CD4-positive, alpha-beta memory T cell (primary cell): ENCODE measurements at regions not wholly inside any gene's neighbourhood (a gene's known extent, or its start where the extent isn't known, plus 50 kb on each side); places are given as distances from the start of the nearest gene placed in this dataset.

Source experiments
- CTCF ChIA-PET: fragments of 350-600 bp; sonication (Branson Sonifier 250); formaldehyde crosslinking; loops from one replicate; lab custom pipeline; 2021; ENCODE audit warnings: inconsistent platforms; ENCODE audit not compliant: partially characterized antibody; lab: Charles Lee
- POLR2A ChIA-PET: fragments of 350-600 bp; sonication (Branson Sonifier 250); formaldehyde crosslinking; loops from one replicate; lab custom pipeline; 2021; ENCODE audit not compliant: partially characterized antibody; lab: Charles Lee
- DNase-seq, 5 donors: peaks; one replicate each; pipeline versions ENCODE4 v3.0.0 to v3.0.0-alpha.2; 2020 to 2022; ENCODE audit warnings: mixed read lengths in 1 of 5
- H3K27ac ChIP-seq: one replicate; pipeline ENCODE4 v1.7.0; 2013; ENCODE audit warnings: low read depth, low read length
- H3K27me3 ChIP-seq: 2 replicates; pipeline ENCODE4 v1.7.0; 2013; ENCODE audit warnings: mild to moderate bottlenecking, low read length, moderate library complexity; ENCODE audit not compliant: insufficient read depth
- H3K36me3 ChIP-seq: 2 replicates; pipeline ENCODE4 v1.7.0; 2013; ENCODE audit warnings: mild to moderate bottlenecking, low read length, moderate library complexity; ENCODE audit not compliant: insufficient read depth
- H3K4me1 ChIP-seq: 2 replicates; pipeline ENCODE4 v1.7.0; 2013; ENCODE audit warnings: mild to moderate bottlenecking, low read length, moderate library complexity; ENCODE audit not compliant: insufficient read depth
- H3K4me3 ChIP-seq, 2 donors: one replicate each; pipeline ENCODE4 v1.7.0; 2013; ENCODE audit warnings: low read length in 2 of 2, mild to moderate bottlenecking in 1 of 2
- H3K9me3 ChIP-seq, 2 donors: one replicate each; pipeline ENCODE4 v1.7.0; 2013; ENCODE audit warnings: low read length in 2 of 2, control low read depth in 1 of 2; ENCODE audit not compliant: control insufficient read depth in 1 of 2
- H3K27ac Mint-ChIP-seq, 7 donors: one replicate each; pipeline ENCODE4 v1.8.0; 2020 to 2021; ENCODE audit warnings: mixed read lengths in 7 of 7, mild to moderate bottlenecking in 6 of 7, inconsistent platforms in 3 of 7, moderate library complexity in 3 of 7
- H3K27me3 Mint-ChIP-seq, 2 donors: one replicate each; pipeline ENCODE4 v1.8.0; 2020 to 2021; ENCODE audit warnings: mixed read lengths in 2 of 2
- H3K36me3 Mint-ChIP-seq, 2 donors: one replicate each; pipeline ENCODE4 v1.8.0; 2020 to 2021; ENCODE audit warnings: mixed read lengths in 2 of 2, inconsistent platforms in 1 of 2, mild to moderate bottlenecking in 1 of 2
- H3K4me1 Mint-ChIP-seq, 4 donors: one replicate each; pipeline ENCODE4 v1.8.0; 2020 to 2021; ENCODE audit warnings: mixed read lengths in 4 of 4, mild to moderate bottlenecking in 1 of 4
- H3K4me3 Mint-ChIP-seq, 8 donors: one replicate each; pipeline ENCODE4 v1.8.0; 2020 to 2021; ENCODE audit warnings: mixed read lengths in 8 of 8, mild to moderate bottlenecking in 7 of 8, moderate library complexity in 6 of 8, inconsistent platforms in 3 of 8
- H3K9me3 Mint-ChIP-seq, 8 donors: one replicate each; pipeline ENCODE4 v1.8.0; 2020 to 2021; ENCODE audit warnings: mixed read lengths in 8 of 8, mild to moderate bottlenecking in 5 of 8, inconsistent platforms in 3 of 8, moderate library complexity in 1 of 8
- intact Hi-C: fragments of 100-400 bp; cut with micrococcal nuclease; formaldehyde crosslinking; loops from one replicate; pipeline ENCODE4 v1.15.1; 2023

- H3K27ac Mint-ChIP-seq = no peak overlapping the region
- ChIA-PET CTCF (no interaction called here), POLR2A (no interaction called here)
- Histone ChIP-seq H3K9me3 (no peaks in the 10 kb centered on the region), H3K27ac (no peak overlapping the region), H3K27me3 (no peaks in the 10 kb centered on the region), H3K4me1 (no peaks in the 10 kb centered on the region), H3K4me3 (no peak overlapping the region), H3K36me3 (no peaks in the 10 kb centered on the region)
- no peaks in the 10 kb centered on the region for H3K27me3 Mint-ChIP-seq
- peaks cover 0 to 5% (median 2%) of the 10 kb centered on the region in 8 donors for H3K9me3 Mint-ChIP-seq
- no peaks in the 10 kb centered on the region for H3K4me1 Mint-ChIP-seq
- no peak for DNase-seq
- intact Hi-C loops = no loop called here
- H3K36me3 Mint-ChIP-seq = no peaks in the 10 kb centered on the region
- H3K4me3 Mint-ChIP-seq = no peak overlapping the region
Observed at GRCh38 chr21:18772404-18772803, 368.8 kb upstream of the TMPRSS15 start.

GRCh38 chr21:18772897-18773296, 369.3 kb upstream of the TMPRSS15 start:
- H3K9me3 ChIP-seq = no peaks in the 10 kb centered on the region
- POLR2A ChIA-PET = no interaction called here
- H3K27me3 ChIP-seq = no peaks in the 10 kb centered on the region
- H3K27ac ChIP-seq = no peak overlapping the region
- DNase-seq = no peak
- H3K4me1 ChIP-seq = no peaks in the 10 kb centered on the region
- CTCF ChIA-PET = no interaction called here
- H3K27me3 Mint-ChIP-seq = no peaks in the 10 kb centered on the region
- H3K4me1 Mint-ChIP-seq = no peaks in the 10 kb centered on the region
- H3K9me3 Mint-ChIP-seq = peaks cover 0 to 5% (median 2%) of the 10 kb centered on the region in 8 donors
- H3K27ac Mint-ChIP-seq = no peak overlapping the region
- H3K36me3 ChIP-seq = no peaks in the 10 kb centered on the region
- no peak overlapping the region for H3K4me3 Mint-ChIP-seq
- no peak overlapping the region for H3K4me3 ChIP-seq
- no peaks in the 10 kb centered on the region for H3K36me3 Mint-ChIP-seq
- intact Hi-C loops = no loop called here

GRCh38 chr21:18776936-18777335, 373.4 kb upstream of the TMPRSS15 start:
- Mint-ChIP-seq H3K4me3 (no peak overlapping the region), H3K9me3 (peaks cover 2 to 13% (median 6%) of the 10 kb centered on the region in 8 donors), H3K4me1 (no peaks in the 10 kb centered on the region), H3K27ac (no peak overlapping the region), H3K36me3 (no peaks in the 10 kb centered on the region), H3K27me3 (no peaks in the 10 kb centered on the region)
- H3K27me3 ChIP-seq = no peaks in the 10 kb centered on the region
- H3K36me3 ChIP-seq = no peaks in the 10 kb centered on the region
- H3K4me1 ChIP-seq = no peaks in the 10 kb centered on the region
- intact Hi-C loops = no loop called here
- no peaks in the 10 kb centered on the region for H3K9me3 ChIP-seq
- no peak for DNase-seq
- no peak overlapping the region for H3K27ac ChIP-seq
- no peak overlapping the region for H3K4me3 ChIP-seq
- CTCF ChIA-PET = no interaction called here
- POLR2A ChIA-PET = no interaction called here

- ChIA-PET POLR2A (no interaction called here), CTCF (no interaction called here)
- H3K4me1 Mint-ChIP-seq = no peaks in the 10 kb centered on the region
Observed at GRCh38 chr21:18782721-18783120, 379.1 kb upstream of the TMPRSS15 start.

GRCh38 chr21:18801468-18801867, 397.9 kb upstream of the TMPRSS15 start:
- Mint-ChIP-seq H3K9me3 (peaks cover 0 to 25% (median 17%) of the 10 kb centered on the region in 8 donors), H3K27ac (no peak overlapping the region), H3K36me3 (no peaks in the 10 kb centered on the region), H3K4me3 (no peak overlapping the region), H3K27me3 (no peaks in the 10 kb centered on the region), H3K4me1 (no peaks in the 10 kb centered on the region)
- Histone ChIP-seq H3K9me3 (peaks cover 0 to 4% of the 10 kb centered on the region in 2 donors), H3K27ac (no peak overlapping the region), H3K4me3 (no peak overlapping the region), H3K27me3 (no peaks in the 10 kb centered on the region), H3K4me1 (no peaks in the 10 kb centered on the region), H3K36me3 (no peaks in the 10 kb centered on the region)
- ChIA-PET POLR2A (no interaction called here), CTCF (no interaction called here)
- no peak for DNase-seq
- intact Hi-C loops = no loop called here

More at GRCh38 chr21:18782721-18783120, 379.1 kb upstream of the TMPRSS15 start:
- Mint-ChIP-seq H3K4me3 (no peak overlapping the region), H3K36me3 (no peaks in the 10 kb centered on the region), H3K27ac (no peak overlapping the region), H3K27me3 (no peaks in the 10 kb centered on the region), H3K9me3 (peaks cover 0 to 17% (median 9%) of the 10 kb centered on the region in 8 donors)
- Histone ChIP-seq H3K36me3 (no peaks in the 10 kb centered on the region), H3K9me3 (no peaks in the 10 kb centered on the region), H3K4me1 (no peaks in the 10 kb centered on the region), H3K27ac (no peak overlapping the region), H3K27me3 (no peaks in the 10 kb centered on the region), H3K4me3 (no peak overlapping the region)
- intact Hi-C loops = no loop called here
- DNase-seq = no peak

- H3K4me1 ChIP-seq = no peaks in the 10 kb centered on the region
- no peaks in the 10 kb centered on the region for H3K27me3 ChIP-seq
- H3K9me3 ChIP-seq = no peaks in the 10 kb centered on the region
- Mint-ChIP-seq H3K36me3 (no peaks in the 10 kb centered on the region), H3K27ac (no peak overlapping the region), H3K4me1 (no peaks in the 10 kb centered on the region), H3K4me3 (no peak overlapping the region), H3K9me3 (peaks cover 0 to 26% (median 16%) of the 10 kb centered on the region in 8 donors), H3K27me3 (no peaks in the 10 kb centered on the region)
- no peak overlapping the region for H3K4me3 ChIP-seq
- no peak overlapping the region for H3K27ac ChIP-seq
- ChIA-PET CTCF (no interaction called here), POLR2A (no interaction called here)
- H3K36me3 ChIP-seq = no peaks in the 10 kb centered on the region
- DNase-seq = no peak
- intact Hi-C loops = no loop called here
Observed at GRCh38 chr21:18803624-18804023, 400.0 kb upstream of the TMPRSS15 start.

- H3K27me3 ChIP-seq = no peaks in the 10 kb centered on the region
- CTCF ChIA-PET = no interaction called here
- Mint-ChIP-seq H3K27me3 (no peaks in the 10 kb centered on the region), H3K36me3 (no peaks in the 10 kb centered on the region), H3K9me3 (peaks cover 0 to 21% (median 12%) of the 10 kb centered on the region in 8 donors), H3K4me1 (no peaks in the 10 kb centered on the region), H3K4me3 (no peak overlapping the region), H3K27ac (no peak overlapping the region)
- no peak overlapping the region for H3K27ac ChIP-seq
- no peaks in the 10 kb centered on the region for H3K36me3 ChIP-seq
- no peak for DNase-seq
- H3K9me3 ChIP-seq = no peaks in the 10 kb centered on the region
- POLR2A ChIA-PET = no interaction called here
- intact Hi-C loops = no loop called here
- H3K4me1 ChIP-seq = no peaks in the 10 kb centered on the region
- H3K4me3 ChIP-seq = no peak overlapping the region
Observed at GRCh38 chr21:18810136-18810535, 406.6 kb upstream of the TMPRSS15 start.

- H3K27ac ChIP-seq = no peak overlapping the region
- no peak overlapping the region for H3K27ac Mint-ChIP-seq
- no peaks in the 10 kb centered on the region for H3K27me3 ChIP-seq
- DNase-seq = no peak
- H3K9me3 ChIP-seq = no peaks in the 10 kb centered on the region
- H3K4me1 ChIP-seq = no peaks in the 10 kb centered on the region
- no peaks in the 10 kb centered on the region for H3K27me3 Mint-ChIP-seq
- ChIA-PET CTCF (no interaction called here), POLR2A (no interaction called here)
- H3K4me3 ChIP-seq = no peak overlapping the region
- H3K4me3 Mint-ChIP-seq = peak overlapping the region in 1 of 8 donors; percentile 23
- H3K4me1 Mint-ChIP-seq = no peaks in the 10 kb centered on the region
- H3K9me3 Mint-ChIP-seq = peaks cover 0 to 12% (median 7%) of the 10 kb centered on the region in 8 donors
- H3K36me3 ChIP-seq = no peaks in the 10 kb centered on the region
- intact Hi-C loops = no loop called here
- no peaks in the 10 kb centered on the region for H3K36me3 Mint-ChIP-seq
Observed at GRCh38 chr21:18812308-18812707, 408.7 kb upstream of the TMPRSS15 start.
